H1 (cell line): ENCODE measurements at regions not wholly inside any gene's neighbourhood (a gene's known extent, or its start where the extent isn't known, plus 50 kb on each side); places are given as distances from the start of the nearest gene placed in this dataset.

Experiments used
- KDM5A ChIP-seq: fragments of 200-600 bp; IDR thresholded peaks from 2 replicates; pipeline ENCODE4 v1.7.1; 2012; ENCODE audit warnings: mild to moderate bottlenecking, low read length, inconsistent platforms, mixed read lengths
- SUZ12 ChIP-seq: fragments of 200-600 bp; sonication (generic); IDR thresholded peaks from 2 replicates; pipeline ENCODE4 v1.6.1; 2012; ENCODE audit warnings: mild to moderate bottlenecking, inconsistent platforms, low read length, moderate library complexity, mixed read lengths
- TEAD4 ChIP-seq: IDR thresholded peaks from 2 replicates; pipeline ENCODE4 v1.6.1; 2012; ENCODE audit warnings: low read depth, low read length, inconsistent platforms, mixed read lengths
- TF ChIP-seq, protein P1 (sequence below): fragments of 300-600 bp; sonication (generic); IDR thresholded peaks from 2 replicates; pipeline ENCODE4 v1.7.1; 2012; ENCODE audit warnings: low read length, moderate library complexity, mild to moderate bottlenecking, inconsistent platforms; ENCODE audit not compliant: insufficient replicate concordance

DNA sequence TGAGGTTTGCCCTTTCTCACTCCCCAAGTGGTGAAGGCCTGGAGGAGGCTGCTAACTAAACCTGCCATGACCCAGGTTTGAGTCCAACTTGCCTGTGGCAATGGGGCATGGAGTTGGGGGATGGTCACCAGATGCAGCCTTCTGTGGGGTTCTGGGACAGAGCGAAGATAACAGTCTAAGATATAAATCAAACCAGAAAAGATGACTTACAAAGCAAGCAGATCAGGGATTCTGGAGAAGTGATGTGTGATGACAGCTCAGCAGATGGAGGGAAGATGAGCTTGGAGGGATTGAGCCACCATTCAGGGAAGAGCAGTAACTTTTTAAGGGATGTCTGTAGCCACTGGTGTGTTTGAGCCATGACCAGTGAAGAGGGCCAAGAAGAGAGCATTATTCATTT is 63.6 kb downstream of the MTNR1B start (continued):
- TF ChIP-seq, protein P1, sequence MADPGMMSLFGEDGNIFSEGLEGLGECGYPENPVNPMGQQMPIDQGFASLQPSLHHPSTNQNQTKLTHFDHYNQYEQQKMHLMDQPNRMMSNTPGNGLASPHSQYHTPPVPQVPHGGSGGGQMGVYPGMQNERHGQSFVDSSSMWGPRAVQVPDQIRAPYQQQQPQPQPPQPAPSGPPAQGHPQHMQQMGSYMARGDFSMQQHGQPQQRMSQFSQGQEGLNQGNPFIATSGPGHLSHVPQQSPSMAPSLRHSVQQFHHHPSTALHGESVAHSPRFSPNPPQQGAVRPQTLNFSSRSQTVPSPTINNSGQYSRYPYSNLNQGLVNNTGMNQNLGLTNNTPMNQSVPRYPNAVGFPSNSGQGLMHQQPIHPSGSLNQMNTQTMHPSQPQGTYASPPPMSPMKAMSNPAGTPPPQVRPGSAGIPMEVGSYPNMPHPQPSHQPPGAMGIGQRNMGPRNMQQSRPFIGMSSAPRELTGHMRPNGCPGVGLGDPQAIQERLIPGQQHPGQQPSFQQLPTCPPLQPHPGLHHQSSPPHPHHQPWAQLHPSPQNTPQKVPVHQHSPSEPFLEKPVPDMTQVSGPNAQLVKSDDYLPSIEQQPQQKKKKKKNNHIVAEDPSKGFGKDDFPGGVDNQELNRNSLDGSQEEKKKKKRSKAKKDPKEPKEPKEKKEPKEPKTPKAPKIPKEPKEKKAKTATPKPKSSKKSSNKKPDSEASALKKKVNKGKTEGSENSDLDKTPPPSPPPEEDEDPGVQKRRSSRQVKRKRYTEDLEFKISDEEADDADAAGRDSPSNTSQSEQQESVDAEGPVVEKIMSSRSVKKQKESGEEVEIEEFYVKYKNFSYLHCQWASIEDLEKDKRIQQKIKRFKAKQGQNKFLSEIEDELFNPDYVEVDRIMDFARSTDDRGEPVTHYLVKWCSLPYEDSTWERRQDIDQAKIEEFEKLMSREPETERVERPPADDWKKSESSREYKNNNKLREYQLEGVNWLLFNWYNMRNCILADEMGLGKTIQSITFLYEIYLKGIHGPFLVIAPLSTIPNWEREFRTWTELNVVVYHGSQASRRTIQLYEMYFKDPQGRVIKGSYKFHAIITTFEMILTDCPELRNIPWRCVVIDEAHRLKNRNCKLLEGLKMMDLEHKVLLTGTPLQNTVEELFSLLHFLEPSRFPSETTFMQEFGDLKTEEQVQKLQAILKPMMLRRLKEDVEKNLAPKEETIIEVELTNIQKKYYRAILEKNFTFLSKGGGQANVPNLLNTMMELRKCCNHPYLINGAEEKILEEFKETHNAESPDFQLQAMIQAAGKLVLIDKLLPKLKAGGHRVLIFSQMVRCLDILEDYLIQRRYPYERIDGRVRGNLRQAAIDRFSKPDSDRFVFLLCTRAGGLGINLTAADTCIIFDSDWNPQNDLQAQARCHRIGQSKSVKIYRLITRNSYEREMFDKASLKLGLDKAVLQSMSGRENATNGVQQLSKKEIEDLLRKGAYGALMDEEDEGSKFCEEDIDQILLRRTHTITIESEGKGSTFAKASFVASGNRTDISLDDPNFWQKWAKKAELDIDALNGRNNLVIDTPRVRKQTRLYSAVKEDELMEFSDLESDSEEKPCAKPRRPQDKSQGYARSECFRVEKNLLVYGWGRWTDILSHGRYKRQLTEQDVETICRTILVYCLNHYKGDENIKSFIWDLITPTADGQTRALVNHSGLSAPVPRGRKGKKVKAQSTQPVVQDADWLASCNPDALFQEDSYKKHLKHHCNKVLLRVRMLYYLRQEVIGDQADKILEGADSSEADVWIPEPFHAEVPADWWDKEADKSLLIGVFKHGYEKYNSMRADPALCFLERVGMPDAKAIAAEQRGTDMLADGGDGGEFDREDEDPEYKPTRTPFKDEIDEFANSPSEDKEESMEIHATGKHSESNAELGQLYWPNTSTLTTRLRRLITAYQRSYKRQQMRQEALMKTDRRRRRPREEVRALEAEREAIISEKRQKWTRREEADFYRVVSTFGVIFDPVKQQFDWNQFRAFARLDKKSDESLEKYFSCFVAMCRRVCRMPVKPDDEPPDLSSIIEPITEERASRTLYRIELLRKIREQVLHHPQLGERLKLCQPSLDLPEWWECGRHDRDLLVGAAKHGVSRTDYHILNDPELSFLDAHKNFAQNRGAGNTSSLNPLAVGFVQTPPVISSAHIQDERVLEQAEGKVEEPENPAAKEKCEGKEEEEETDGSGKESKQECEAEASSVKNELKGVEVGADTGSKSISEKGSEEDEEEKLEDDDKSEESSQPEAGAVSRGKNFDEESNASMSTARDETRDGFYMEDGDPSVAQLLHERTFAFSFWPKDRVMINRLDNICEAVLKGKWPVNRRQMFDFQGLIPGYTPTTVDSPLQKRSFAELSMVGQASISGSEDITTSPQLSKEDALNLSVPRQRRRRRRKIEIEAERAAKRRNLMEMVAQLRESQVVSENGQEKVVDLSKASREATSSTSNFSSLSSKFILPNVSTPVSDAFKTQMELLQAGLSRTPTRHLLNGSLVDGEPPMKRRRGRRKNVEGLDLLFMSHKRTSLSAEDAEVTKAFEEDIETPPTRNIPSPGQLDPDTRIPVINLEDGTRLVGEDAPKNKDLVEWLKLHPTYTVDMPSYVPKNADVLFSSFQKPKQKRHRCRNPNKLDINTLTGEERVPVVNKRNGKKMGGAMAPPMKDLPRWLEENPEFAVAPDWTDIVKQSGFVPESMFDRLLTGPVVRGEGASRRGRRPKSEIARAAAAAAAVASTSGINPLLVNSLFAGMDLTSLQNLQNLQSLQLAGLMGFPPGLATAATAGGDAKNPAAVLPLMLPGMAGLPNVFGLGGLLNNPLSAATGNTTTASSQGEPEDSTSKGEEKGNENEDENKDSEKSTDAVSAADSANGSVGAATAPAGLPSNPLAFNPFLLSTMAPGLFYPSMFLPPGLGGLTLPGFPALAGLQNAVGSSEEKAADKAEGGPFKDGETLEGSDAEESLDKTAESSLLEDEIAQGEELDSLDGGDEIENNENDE = no peak
- TF ChIP-seq SUZ12 (no peak), TEAD4 (no peak), KDM5A (no peak)
- TF ChIP-seq, all 59 proteins: peak for 0
